HCT116 (cell line): ENCODE measurements at regions not wholly inside any gene's neighbourhood (a gene's known extent, or its start where the extent isn't known, plus 50 kb on each side); places are given as distances from the start of the nearest gene placed in this dataset.

Source experiments
- ATAC-seq: fragments of 200-7000 bp; cut with Tn5 transposase; 2 replicates; pipeline ENCODE4 v1.9.1; 2020; ENCODE audit warnings: mild to moderate bottlenecking, moderate library complexity
- BruUV-seq: library from RNA; stranded (reverse); fragments of 400-500 nt; replicated peaks from 2 replicates; lab custom pipeline; 2021; lab: Mats Ljungman, UMichigan
- CTCF ChIA-PET: fragments of 300-600 bp; sonication (Branson Sonifier 250); formaldehyde crosslinking; loops from one replicate; lab custom pipeline; 2021; ENCODE audit warnings: antibody characterized with exemption; lab: Charles Lee
- POLR2A ChIA-PET: fragments of 300-600, 350-600 bp; sonication (Branson Sonifier 250); formaldehyde crosslinking; loops from one replicate; lab custom pipeline; 2021; ENCODE audit warnings: antibody characterized with exemption; lab: Charles Lee
- RAD21 ChIA-PET, 2 experiments: fragments of 300-600 bp; sonication (Branson Sonifier 250); formaldehyde crosslinking; loops; one replicate each; lab custom pipeline; 2023; ENCODE audit warnings: low total read pairs in 2 of 2; ENCODE audit not compliant: uncharacterized antibody in 2 of 2, unreplicated experiment in 2 of 2, low non-redundant PET in 1 of 2; lab: Charles Lee
- DNase-seq: peaks from one replicate; pipeline ENCODE4 v3.0.0-alpha.2; 2010; ENCODE audit warnings: low read depth, low spot score
- H2AFZ ChIP-seq: fragments of 200-600 bp; shearing (Covaris generic), sonication (generic); 2 replicates; pipeline ENCODE4 v1.6.1; 2017; ENCODE audit warnings: low read depth, mixed run types, mixed read lengths, antibody characterized with exemption, low read length; ENCODE audit not compliant: poor library complexity, severe bottlenecking
- H3K27ac ChIP-seq: 2 replicates; pipeline ENCODE4 v1.5.1; 2012; ENCODE audit warnings: low read depth, low read length
- H3K27me3 ChIP-seq: fragments of 200-600 bp; sonication (generic); 2 replicates; pipeline ENCODE4 v1.6.1; 2016; ENCODE audit warnings: mixed run types, low read length, mixed read lengths; ENCODE audit not compliant: insufficient read depth
- H3K36me3 ChIP-seq, 2 experiments: fragments of 200-500 bp in 1 of 2; fragments of 200-600 bp in 1 of 2; sonication (Bioruptor generic) in 1 of 2; sonication (generic) in 1 of 2; 2 replicates each; pipeline versions ENCODE4 v1.5.1 to v1.6.1; 2014 to 2016; ENCODE audit warnings: low read length in 2 of 2, inconsistent platforms in 1 of 2, mixed read lengths in 1 of 2, mixed run types in 1 of 2; ENCODE audit not compliant: insufficient read depth in 2 of 2, control insufficient read depth in 1 of 2
- H3K4me1 ChIP-seq, 2 experiments: fragments of 200-600 bp in 1 of 2; sonication (generic) in 1 of 2; 2 replicates each; pipeline versions ENCODE4 v1.5.1 to v1.6.1; 2012 to 2017; ENCODE audit warnings: low read length in 2 of 2, inconsistent platforms in 1 of 2, mild to moderate bottlenecking in 1 of 2, mixed read lengths in 1 of 2, mixed run types in 1 of 2, moderate library complexity in 1 of 2; ENCODE audit not compliant: insufficient read depth in 2 of 2, control insufficient read depth in 1 of 2
- H3K4me2 ChIP-seq: fragments of 200-600 bp; sonication (generic); 2 replicates; pipeline ENCODE4 v1.6.1; 2017; ENCODE audit warnings: mixed run types, low read length, mixed read lengths
- H3K4me3 ChIP-seq, 2 experiments: fragments of 200-600 bp in 1 of 2; sonication (generic) in 1 of 2; replicated peaks in 1 of 2; 2 replicates each; pipeline ENCODE4 v1.5.1; 2011 to 2016; ENCODE audit warnings: low read length in 2 of 2, control low read depth in 1 of 2, low read depth in 1 of 2, mild to moderate bottlenecking in 1 of 2, mixed read lengths in 1 of 2, mixed run types in 1 of 2
- H3K79me2 ChIP-seq: fragments of 200-600 bp; sonication (generic); 2 replicates; pipeline ENCODE4 v1.6.1; 2017; ENCODE audit warnings: mild to moderate bottlenecking, mixed run types, low read length, moderate library complexity, mixed read lengths; ENCODE audit not compliant: insufficient read depth
- H3K9ac ChIP-seq: fragments of 200-600 bp; sonication (generic); 2 replicates; pipeline ENCODE4 v1.6.1; 2016; ENCODE audit warnings: low read length, mixed read lengths
- H3K9me2 ChIP-seq: fragments of 200-600 bp; sonication (generic), shearing (Covaris generic); 2 replicates; pipeline ENCODE4 v1.6.1; 2017; ENCODE audit warnings: mixed run types, mild to moderate bottlenecking, moderate library complexity; ENCODE audit not compliant: insufficient read depth
- H3K9me3 ChIP-seq, 2 experiments: fragments of 200-500 bp in 1 of 2; fragments of 200-600 bp in 1 of 2; sonication (Bioruptor generic) in 1 of 2; sonication (generic) in 1 of 2; 2 replicates each; pipeline ENCODE4 v1.6.1; 2014 to 2017; ENCODE audit warnings: low read length in 2 of 2, mixed read lengths in 2 of 2, inconsistent platforms in 1 of 2, low read depth in 1 of 2, mild to moderate bottlenecking in 1 of 2, mixed run types in 1 of 2, moderate library complexity in 1 of 2; ENCODE audit not compliant: control insufficient read depth in 1 of 2, insufficient read depth in 1 of 2
- H4K20me1 ChIP-seq: fragments of 200-600 bp; sonication (generic), shearing (Covaris generic); 2 replicates; pipeline ENCODE4 v1.6.1; 2017; ENCODE audit warnings: mixed run types, mild to moderate bottlenecking, moderate library complexity; ENCODE audit not compliant: insufficient read depth
- CEBPB ChIP-seq: IDR thresholded peaks from 2 replicates; pipeline ENCODE4 v1.6.1; 2012; ENCODE audit warnings: low read depth
- EZH2phosphoT487 ChIP-seq: fragments of 200-600 bp; IDR thresholded peaks from 2 replicates; pipeline ENCODE4 v1.6.1; 2018; ENCODE audit warnings: antibody characterized with exemption, borderline replicate concordance
- POLR2A ChIP-seq: IDR thresholded peaks from 2 replicates; pipeline ENCODE4 v1.7.0; 2011; ENCODE audit warnings: borderline replicate concordance; ENCODE audit not compliant: insufficient read depth, insufficient read length; ENCODE audit errors: extremely low read depth
- POLR2AphosphoS5 ChIP-seq: IDR thresholded peaks from 2 replicates; pipeline ENCODE4 v1.6.1; 2011; ENCODE audit warnings: mild to moderate bottlenecking, low read depth, low read length, moderate library complexity
- SRF ChIP-seq: IDR thresholded peaks from 2 replicates; pipeline ENCODE4 v1.6.1; 2012; ENCODE audit warnings: low read depth
- YY1 ChIP-seq: IDR thresholded peaks from 2 replicates; pipeline ENCODE4 v1.6.1; 2011; ENCODE audit warnings: low read length, low read depth, moderate library complexity, mild to moderate bottlenecking; ENCODE audit not compliant: insufficient replicate concordance; ENCODE audit errors: extremely low read depth
- intact Hi-C: fragments of 100-400 bp; cut with micrococcal nuclease; formaldehyde crosslinking; loops from 2 replicates; pipeline ENCODE4 v1.10.0; 2022

- no peaks in the 10 kb centered on the region for H3K79me2 ChIP-seq
- no peak overlapping the region for H3K27ac ChIP-seq
- BruUV-seq: no TSS peak
- no peaks in the 10 kb centered on the region for H3K4me1 ChIP-seq
- no peak overlapping the region for H3K4me3 ChIP-seq
- no peak for TF ChIP-seq CEBPB
- TF ChIP-seq EZH2phosphoT487: no peak
- TF ChIP-seq POLR2AphosphoS5: no peak
- no peak for TF ChIP-seq SRF
- ATAC-seq (no peak), DNase-seq (no peak)
- H3K9ac ChIP-seq: no peak overlapping the region
- ChIA-PET POLR2A (no interaction called here), CTCF (no interaction called here), RAD21 (no interaction called here)
- no peak overlapping the region for H3K4me2 ChIP-seq
- intact Hi-C loops: no loop called here
- H4K20me1 ChIP-seq: no peaks in the 10 kb centered on the region
- H3K36me3 ChIP-seq: no peaks in the 10 kb centered on the region
- no peaks in the 10 kb centered on the region for H3K27me3 ChIP-seq
- no peak overlapping the region for H2AFZ ChIP-seq
- peaks cover 3 to 10% of the 10 kb centered on the region in 2 experiments; a peak in 2 of 4 replicates for H3K9me3 ChIP-seq
- H3K9me2 ChIP-seq: no peaks in the 10 kb centered on the region
Measured at GRCh38 chr7:153628825-153629224, 423.4 kb upstream of the DPP6 start.

DNA sequence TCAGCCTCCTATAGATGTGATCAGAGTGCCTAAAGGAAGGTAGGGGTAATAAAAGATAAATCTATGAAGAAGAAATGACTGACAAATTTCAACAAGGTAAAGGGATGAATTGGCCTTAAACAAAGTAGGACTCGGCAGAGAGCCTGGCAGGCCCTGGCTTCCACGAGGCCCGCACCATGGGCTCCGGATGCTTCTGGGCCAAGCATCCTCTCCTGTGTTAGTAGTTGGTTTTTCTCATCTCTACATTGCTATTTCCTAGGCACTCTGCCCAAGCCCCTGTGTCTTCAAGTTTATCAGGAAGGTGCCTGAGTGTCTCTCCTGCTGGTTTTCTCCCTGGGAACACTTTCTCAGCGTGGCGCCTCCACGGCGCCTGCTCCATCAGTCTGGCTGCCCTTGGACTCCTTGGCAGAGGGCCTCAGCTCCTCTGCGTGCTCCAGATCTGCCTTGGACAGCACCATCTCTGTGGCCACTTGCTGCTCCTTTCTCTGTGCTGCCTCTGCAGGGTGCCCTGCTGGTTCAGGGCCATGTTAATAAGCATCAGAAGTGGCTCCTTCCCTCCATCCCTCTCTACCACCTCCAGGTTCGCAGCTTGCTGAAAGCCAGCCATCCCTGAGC is 413.3 kb upstream of the DPP6 start:
- Histone ChIP-seq H3K27me3 (no peaks in the 10 kb centered on the region), H3K27ac (no peak overlapping the region), H3K9me2 (no peaks in the 10 kb centered on the region), H3K36me3 (no peaks in the 10 kb centered on the region), H3K4me1 (no peaks in the 10 kb centered on the region), H3K9ac (no peak overlapping the region), H3K9me3 (peaks cover 0 to 10% of the 10 kb centered on the region in 2 experiments; a peak in 2 of 4 replicates), H3K4me3 (no peak overlapping the region), H3K79me2 (no peaks in the 10 kb centered on the region), H2AFZ (no peak overlapping the region), H4K20me1 (no peaks in the 10 kb centered on the region), H3K4me2 (no peak overlapping the region)
- intact Hi-C loops: no loop called here
- POLR2A ChIA-PET: no interaction called here
- no TSS peak for BruUV-seq
- no peak for TF ChIP-seq POLR2A
- TF ChIP-seq YY1: no peak
- RAD21 ChIA-PET: no interaction called here
- DNase-seq: no peak
- ATAC-seq: no peak
- CTCF ChIA-PET: no interaction called here
